Heart right ventricle (tissue), 16 donors: ENCODE measurements at regions not wholly inside any gene's neighbourhood (a gene's known extent, or its start where the extent isn't known, plus 50 kb on each side); places are given as distances from the start of the nearest gene placed in this dataset.

ENCODE experiments used
- ATAC-seq, 8 donors: fragments of 200-7000 bp; cut with Tn5 transposase; one replicate each; pipeline ENCODE4 v1.9.1; 2020; ENCODE audit warnings: mild to moderate bottlenecking in 8 of 8, moderate library complexity in 8 of 8, moderate number of reproducible peaks in 1 of 8
- DNase-seq, 2 donors: peaks; one replicate each; pipeline ENCODE4 v3.0.0-alpha.2; 2020
- H3K27ac ChIP-seq, 10 donors: fragments of 200-600 bp; sonication (generic) in 2 of 10; one replicate each; pipeline versions ENCODE4 v1.5.0 to v1.8.0; 2020 to 2022; ENCODE audit warnings: mild to moderate bottlenecking in 3 of 10
- H3K27me3 ChIP-seq, 7 donors: fragments of 200-600 bp; one replicate each; pipeline ENCODE4 v1.8.0; 2021 to 2022; ENCODE audit warnings: mild to moderate bottlenecking in 2 of 7
- H3K36me3 ChIP-seq, 9 donors: fragments of 200-600 bp; sonication (generic) in 1 of 9; one replicate each; pipeline versions ENCODE4 v1.5.0 to v1.8.0; 2020 to 2022; ENCODE audit warnings: mild to moderate bottlenecking in 2 of 9
- H3K4me1 ChIP-seq, 9 donors: fragments of 200-600 bp; sonication (generic) in 1 of 9; one replicate each; pipeline versions ENCODE4 v1.5.0 to v1.8.0; 2020 to 2022; ENCODE audit warnings: mild to moderate bottlenecking in 4 of 9
- H3K4me3 ChIP-seq, 10 donors: fragments of 200-600 bp; sonication (generic) in 2 of 10; one replicate each; pipeline versions ENCODE4 v1.5.0 to v1.8.0; 2020 to 2022; ENCODE audit warnings: mild to moderate bottlenecking in 7 of 10, moderate library complexity in 2 of 10
- H3K9me3 ChIP-seq, 11 donors: fragments of 200-600 bp in 10 of 11; sonication (generic) in 2 of 11; one replicate each; pipeline versions ENCODE4 v1.5.0 to v1.8.0; 2013 to 2022; ENCODE audit warnings: mild to moderate bottlenecking in 2 of 11, control low read depth in 1 of 11, moderate library complexity in 1 of 11
- CTCF ChIP-seq, 9 donors: fragments of 200-600 bp; sonication (generic) in 2 of 9; IDR thresholded peaks; one replicate each; pipeline versions ENCODE4 v1.5.0 to v1.8.0; 2021 to 2022; ENCODE audit warnings: antibody characterized with exemption in 9 of 9, mild to moderate bottlenecking in 5 of 9, moderate library complexity in 1 of 9
- WGBS, 2 donors: extraction: QIAGEN DNeasy Blood & Tissue Kit; methylation state at CpG; one replicate each; pipeline ENCODE4 v1.1.7; 2013; ENCODE audit warnings: inconsistent platforms in 1 of 2; 5-methylcytosine and 5-hydroxymethylcytosine counted together
- intact Hi-C, 10 donors: fragments of 100-400 bp; cut with DNase I; formaldehyde crosslinking; loops; one replicate each; pipeline versions ENCODE4 v1.11.1 to v1.14.2; 2022
- donor health status: Arrhythmogenic right ventricular cardiomyopathy.
- donor health status: ischemic (EF 13 %, LVEDD 7.1; RV severe dilation, severe dysfunction).
- donor health status: healthy with polysubstance abuse.
- donor health status: DM: no; HTN: yes; CAD: no.
- donor health status: DM: no; HTN: no; CAD: no.
- donor health status: ischemic (EF 25% LVEDD 6.9; RV normal size, moderate dysfunction).
- donor health status: ischemic (EF 25% LVEDD 5.7; RV mildly dilated, moderate dysfunction).
- donor health status: healthy.
- donor health status: DM: yes; HTN: yes; CAD: no.
- donor health status: Ischemic cardiomyopathy.
- donor health status: ischemic (EF 35%, LVEDD 5.7; RV mildly dilated, moderate dysfunction).
- donor health status: nonischemic (EF 11% LVEDD 7.7; RV severe dilation, severe dysfunction).
- donor health status: DM: yes; HTN: yes; CAD: no.
- donor health status: PGD.
- donor health status: ischemic (EF 29% LVEDD 5.4; RV normal size, mild dysfunction).
- donor health status: nonischemic (EF 23%, LVEDD 6.1; RV moderate dilation, normal function).

- intact Hi-C loops = no loop called here
- H3K9me3 ChIP-seq = no peaks in the 10 kb centered on the region
- no peak overlapping the region for H3K27ac ChIP-seq
- no peaks in the 10 kb centered on the region for H3K36me3 ChIP-seq
- H3K27me3 ChIP-seq = no peaks in the 10 kb centered on the region
- no peak for TF ChIP-seq CTCF (IDR thresholded peaks at IDR 0.05)
- no peak for ATAC-seq
- no peak overlapping the region for H3K4me3 ChIP-seq
- no peak for DNase-seq
- 75 to 84% methylated on average over 6 of the region's 6 CpGs for WGBS, 2 donors
- no peaks in the 10 kb centered on the region for H3K4me1 ChIP-seq
Observed at GRCh38 chr9:79145442-79145841, 426.3 kb upstream of the TLE4 start.

- Histone ChIP-seq H3K36me3 (no peaks in the 10 kb centered on the region), H3K4me3 (no peak overlapping the region), H3K9me3 (peaks cover 0 to 4% (median 0%) of the 10 kb centered on the region in 11 donors), H3K27me3 (no peaks in the 10 kb centered on the region), H3K4me1 (no peaks in the 10 kb centered on the region), H3K27ac (no peak overlapping the region)
- ATAC-seq (no peak), DNase-seq (no peak)
- WGBS, 2 donors = 84% methylated on average over 2 of the region's 2 CpGs
- intact Hi-C loops = no loop called here
- no peak for TF ChIP-seq CTCF (IDR thresholded peaks at IDR 0.05)
Observed at GRCh38 chr9:79149585-79149984, 422.2 kb upstream of the TLE4 start.

- whole genome bisulfite sequencing, 2 donors = 85 to 90% methylated on average over 3 of the region's 3 CpGs
- Histone ChIP-seq H3K36me3 (no peaks in the 10 kb centered on the region), H3K9me3 (peaks cover 0 to 4% (median 0%) of the 10 kb centered on the region in 11 donors), H3K4me3 (no peak overlapping the region), H3K27ac (no peak overlapping the region), H3K27me3 (no peaks in the 10 kb centered on the region), H3K4me1 (no peaks in the 10 kb centered on the region)
- intact Hi-C loops = no loop called here
- no peak for TF ChIP-seq CTCF (IDR thresholded peaks at IDR 0.05)
- DNase-seq (no peak), ATAC-seq (no peak)
Observed at GRCh38 chr9:79151791-79152190, 420.0 kb upstream of the TLE4 start.

GRCh38 chr9:79152306-79152705, 419.5 kb upstream of the TLE4 start:
- DNase-seq (no peak), ATAC-seq (no peak)
- 65 to 69% methylated on average over 2 of the region's 2 CpGs for WGBS, 2 donors

More at GRCh38 chr9:79152306-79152705, 419.5 kb upstream of the TLE4 start:
- H3K4me3 ChIP-seq = no peak overlapping the region
- H3K9me3 ChIP-seq = peaks cover 0 to 4% (median 0%) of the 10 kb centered on the region in 11 donors
- no peak for TF ChIP-seq CTCF (IDR thresholded peaks at IDR 0.05)
- no peaks in the 10 kb centered on the region for H3K4me1 ChIP-seq
- no peaks in the 10 kb centered on the region for H3K27me3 ChIP-seq
- no peak overlapping the region for H3K27ac ChIP-seq
- intact Hi-C loops = no loop called here
- no peaks in the 10 kb centered on the region for H3K36me3 ChIP-seq
